22Rv1 (cell line): ENCODE measurements at regions not wholly inside any gene's neighbourhood (a gene's known extent, or its start where the extent isn't known, plus 50 kb on each side); places are given as distances from the start of the nearest gene placed in this dataset.

ENCODE experiments used
- CTCF ChIP-seq: fragments of 450-650 bp; IDR thresholded peaks from 2 replicates; pipeline ENCODE4 v1.5.1; 2017; ENCODE audit warnings: mild to moderate bottlenecking
- ZFX ChIP-seq: fragments of 450-650 bp; IDR thresholded peaks from 2 replicates; pipeline ENCODE4 v1.6.1; 2017; ENCODE audit warnings: antibody characterized with exemption, borderline replicate concordance

GRCh38 chr21:43302769-43303168 is 124.2 kb downstream of the SIK1 start:
- TF ChIP-seq CTCF, result no peak
- TF ChIP-seq ZFX, result no peak
